ENCODE measurements at regions not wholly inside any gene's neighbourhood (a gene's known extent, or its start where the extent isn't known, plus 50 kb on each side); places are given as distances from the start of the nearest gene placed in this dataset.

GRCh38 chr2:150374492-150374891 is 113.0 kb downstream of the RND3 start:
- intact Hi-C loops (cut with DNase I) = no loop called here

GRCh38 chr2:150373374-150373773 is 114.1 kb downstream of the RND3 start:
- intact Hi-C loops (cut with DNase I) = no loop called here
- DNase-seq (ENCODE audit: low spot score) = no peak

More at GRCh38 chr2:150374492-150374891, 113.0 kb downstream of the RND3 start:
- DNase-seq (ENCODE audit: low spot score) = no peak

- intact Hi-C loops (cut with DNase I) = no loop called here
- no peak for DNase-seq (ENCODE audit: low spot score)
Observed at GRCh38 chr2:150371044-150371818, 116.2 kb downstream of the RND3 start.

GRCh38 chr2:150370561-150370960 is 116.9 kb downstream of the RND3 start:
- DNase-seq (ENCODE audit: low spot score) = no peak
- intact Hi-C loops (cut with DNase I) = no loop called here

GRCh38 chr2:150369862-150370261 is 117.6 kb downstream of the RND3 start:
- intact Hi-C loops (cut with DNase I) = no loop called here
- DNase-seq (ENCODE audit: low spot score) = peak; percentile 46

- no peak for DNase-seq (ENCODE audit: low spot score)
- intact Hi-C loops (cut with DNase I) = no loop called here
Observed at GRCh38 chr2:150358468-150358807, 129.0 kb downstream of the RND3 start.

GRCh38 chr2:150357770-150358467 is 129.5 kb downstream of the RND3 start:
- no peak for DNase-seq (ENCODE audit: low spot score)
- intact Hi-C loops (cut with DNase I) = no loop called here

- intact Hi-C loops (cut with DNase I) = no loop called here
- no peak for DNase-seq (ENCODE audit: low spot score)
Observed at GRCh38 chr2:150355440-150355839, 132.0 kb downstream of the RND3 start.

- no peak for DNase-seq (ENCODE audit: low spot score)
- intact Hi-C loops (cut with DNase I) = no loop called here
Observed at GRCh38 chr2:150353376-150353775, 134.1 kb downstream of the RND3 start.

- intact Hi-C loops (cut with DNase I) = no loop called here
- no peak for DNase-seq (ENCODE audit: low spot score)
Observed at GRCh38 chr2:150351922-150352321, 135.5 kb downstream of the RND3 start.

GRCh38 chr2:150350500-150350899 is 137.0 kb downstream of the RND3 start:
- intact Hi-C loops (cut with DNase I) = no loop called here

GRCh38 chr2:150346806-150347205 is 140.7 kb downstream of the RND3 start:
- DNase-seq (ENCODE audit: low spot score) = no peak
- intact Hi-C loops (cut with DNase I) = no loop called here

More at GRCh38 chr2:150350500-150350899, 137.0 kb downstream of the RND3 start:
- DNase-seq (ENCODE audit: low spot score) = no peak

- intact Hi-C loops (cut with DNase I) = no loop called here
- no peak for DNase-seq (ENCODE audit: low spot score)
Observed at GRCh38 chr2:150341982-150342680, 145.3 kb downstream of the RND3 start.

GRCh38 chr2:150339951-150340350 is 147.5 kb downstream of the RND3 start:
- DNase-seq (ENCODE audit: low spot score) = no peak
- intact Hi-C loops (cut with DNase I) = no loop called here

- intact Hi-C loops (cut with DNase I) = no loop called here
Observed at GRCh38 chr2:150339282-150339681, 148.2 kb downstream of the RND3 start.

GRCh38 chr2:150335596-150335995 is 151.9 kb downstream of the RND3 start:
- DNase-seq (ENCODE audit: low spot score) = no peak
- intact Hi-C loops (cut with DNase I) = no loop called here

More at GRCh38 chr2:150339282-150339681, 148.2 kb downstream of the RND3 start:
- DNase-seq (ENCODE audit: low spot score) = no peak

- intact Hi-C loops (cut with DNase I) = no loop called here
Observed at GRCh38 chr2:150332383-150332782, 155.1 kb downstream of the RND3 start.

GRCh38 chr2:150327564-150328489 is 159.6 kb downstream of the RND3 start:
- intact Hi-C loops (cut with DNase I) = no loop called here
- DNase-seq (ENCODE audit: low spot score) = no peak

More at GRCh38 chr2:150332383-150332782, 155.1 kb downstream of the RND3 start:
- no peak for DNase-seq (ENCODE audit: low spot score)

GRCh38 chr2:150325656-150326314 is 161.7 kb downstream of the RND3 start:
- no peak for DNase-seq (ENCODE audit: low spot score)
- intact Hi-C loops (cut with DNase I) = no loop called here
